CD4-positive, alpha-beta T cell treated with Interleukin-4 for 1 hour (primary cell): ENCODE measurements at regions not wholly inside any gene's neighbourhood (a gene's known extent, or its start where the extent isn't known, plus 50 kb on each side); places are given as distances from the start of the nearest gene placed in this dataset.
"Not testable (repeated sequence)": the region's sequence is repeated elsewhere in the genome, so short reads cannot be mapped to it uniquely, and the experiment has no call there.

ENCODE experiments used
- DNase-seq, 2 donors: peaks; one replicate each; pipeline ENCODE4 v3.0.0-alpha.2; 2020 to 2022

DNA sequence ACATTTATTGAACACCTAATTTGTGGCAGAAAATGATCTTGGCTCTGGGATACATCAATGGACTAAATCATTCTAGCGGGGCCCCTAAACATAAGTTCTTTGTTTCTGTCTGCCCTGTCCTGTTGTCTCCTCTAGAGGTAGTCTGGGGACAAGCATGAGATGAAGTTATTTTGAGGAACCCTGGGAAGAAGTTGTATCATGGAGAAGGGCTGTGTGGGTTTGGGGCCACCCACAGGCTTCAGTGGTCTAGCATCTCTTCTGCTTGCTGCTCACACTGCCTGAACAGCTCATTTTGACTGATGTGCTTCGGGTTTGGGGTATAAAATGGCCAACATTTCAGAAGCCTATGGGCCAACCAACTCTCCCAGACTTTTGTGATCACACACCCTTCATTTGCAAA, 50.3 kb upstream of the OSBPL11 start:
- DNase-seq: no peak

DNA sequence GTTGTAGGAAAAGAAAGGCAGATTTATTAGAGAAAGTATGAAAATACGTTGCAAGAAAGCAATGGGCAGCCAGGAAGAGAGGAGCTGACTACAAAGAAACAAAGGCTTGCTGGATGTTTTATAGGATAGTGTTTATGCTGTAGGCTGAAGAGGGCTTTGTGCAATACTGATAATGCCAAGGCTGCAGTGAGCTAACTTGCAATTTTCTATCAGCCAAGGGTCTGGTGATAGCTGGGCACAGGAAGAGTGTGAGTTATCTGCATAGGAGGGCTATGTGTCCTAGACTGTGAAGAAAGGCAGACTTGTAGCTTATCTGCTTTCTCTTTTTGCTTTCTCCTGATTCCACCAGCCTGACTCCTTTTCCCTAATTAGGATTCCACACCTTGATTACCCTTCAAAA, 51.3 kb upstream of the OSBPL11 start:
- no peak for DNase-seq

DNA sequence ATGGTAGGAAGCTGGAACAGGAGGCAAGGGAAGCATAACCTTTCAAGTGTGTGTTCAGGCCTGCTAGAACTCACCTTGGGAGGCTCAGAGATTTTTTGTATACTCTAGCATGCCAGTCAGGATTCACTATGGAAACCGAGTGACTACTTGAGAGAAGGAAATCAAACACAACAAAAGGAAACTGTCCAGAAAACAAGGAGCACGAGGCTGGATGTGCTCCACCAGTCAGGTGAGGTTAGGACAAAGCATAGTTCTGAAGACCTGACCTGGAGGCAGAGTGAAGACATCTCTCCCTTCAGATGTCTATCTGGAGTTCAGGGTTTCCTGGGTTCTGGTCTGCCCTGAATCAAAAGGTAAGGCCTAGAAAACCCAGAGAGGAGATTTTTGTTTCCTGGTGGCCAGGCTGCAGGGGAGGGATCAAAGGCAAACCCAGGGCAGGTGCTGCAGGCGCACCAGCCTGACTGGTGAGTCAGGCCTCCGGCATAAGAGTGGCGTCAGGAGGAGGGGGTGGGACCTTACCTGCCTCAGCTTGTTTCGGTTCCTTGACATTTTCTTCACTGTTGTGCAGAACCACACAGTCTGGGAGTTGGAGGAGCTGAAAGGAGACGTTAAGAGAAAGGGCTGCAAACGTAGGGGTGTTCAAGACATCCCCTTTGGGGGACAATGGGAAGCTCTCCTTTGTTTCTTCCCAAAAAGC, 52.2 kb upstream of the OSBPL11 start:
- DNase-seq: no peak

DNA sequence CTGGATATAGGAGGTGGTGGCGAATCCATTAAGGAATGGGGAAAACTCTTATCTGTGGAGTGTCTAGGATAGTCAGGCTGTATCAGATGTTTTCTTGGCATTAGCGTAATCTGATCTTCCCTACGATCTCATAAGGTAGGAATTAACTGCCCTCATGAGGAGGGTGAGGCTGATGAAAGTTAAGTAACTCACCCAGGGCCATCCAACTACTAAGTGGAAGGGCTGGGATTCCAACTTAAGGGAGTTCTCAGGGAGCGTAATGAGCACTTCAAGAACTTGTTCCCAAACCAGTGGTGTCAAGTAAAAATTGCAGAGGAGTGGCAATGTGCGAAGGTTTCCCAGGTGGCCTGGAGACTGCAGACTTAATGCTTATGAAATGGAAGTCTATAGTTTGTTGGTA, 55.9 kb upstream of the OSBPL11 start:
- no peak for DNase-seq

DNA sequence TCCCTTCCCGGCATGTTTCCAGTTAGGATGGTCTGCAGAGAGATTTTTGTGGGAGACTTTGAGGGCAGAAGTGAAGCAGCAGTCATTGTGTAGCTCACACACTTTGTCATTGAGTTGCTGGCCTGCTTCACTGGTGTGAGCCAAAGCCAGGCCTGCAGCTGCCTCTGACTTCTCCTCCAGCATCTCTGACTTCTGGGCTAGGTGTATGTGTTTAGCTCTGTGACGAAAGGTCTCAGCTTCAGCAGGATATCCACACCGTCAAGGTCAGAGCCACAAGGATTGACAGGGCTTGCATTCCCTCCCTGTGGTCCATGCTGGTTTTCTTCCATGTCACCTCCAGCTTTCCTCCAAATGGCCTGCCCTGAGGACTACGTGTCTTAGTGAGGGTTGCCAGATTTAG, 57.1 kb upstream of the OSBPL11 start:
- DNase-seq: no peak

- DNase-seq: no peak
Measured at GRCh38 chr3:125654526-125654925, 59.2 kb upstream of the OSBPL11 start.

DNA sequence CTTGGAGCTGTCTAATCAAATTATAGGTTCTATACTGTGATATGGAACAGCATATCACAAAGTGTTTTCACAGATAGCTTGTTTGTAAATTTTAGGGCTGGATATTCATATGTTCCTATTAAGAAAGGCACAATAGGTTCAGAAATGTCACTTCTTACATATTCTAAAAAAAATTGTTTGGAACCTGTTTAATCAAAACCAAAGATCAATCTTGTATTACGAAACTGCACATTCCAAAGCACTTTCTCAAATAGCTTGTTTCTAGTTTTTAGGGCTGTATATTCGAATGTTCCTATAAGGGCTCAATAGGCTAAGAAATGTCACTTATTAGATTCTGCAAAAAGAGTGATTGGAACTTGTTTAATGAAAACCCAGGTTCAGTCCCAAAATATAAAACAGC, 67.4 kb upstream of the OSBPL11 start:
- DNase-seq: no peak

GRCh38 chr3:125670352-125670751, 75.1 kb upstream of the OSBPL11 start:
- DNase-seq: no peak

GRCh38 chr3:125670945-125671344, 75.6 kb upstream of the OSBPL11 start:
- peak in 1 of 2 donors; percentile 31 for DNase-seq

- no peak for DNase-seq
Measured at GRCh38 chr3:125671461-125672243, 76.4 kb upstream of the OSBPL11 start.

DNA sequence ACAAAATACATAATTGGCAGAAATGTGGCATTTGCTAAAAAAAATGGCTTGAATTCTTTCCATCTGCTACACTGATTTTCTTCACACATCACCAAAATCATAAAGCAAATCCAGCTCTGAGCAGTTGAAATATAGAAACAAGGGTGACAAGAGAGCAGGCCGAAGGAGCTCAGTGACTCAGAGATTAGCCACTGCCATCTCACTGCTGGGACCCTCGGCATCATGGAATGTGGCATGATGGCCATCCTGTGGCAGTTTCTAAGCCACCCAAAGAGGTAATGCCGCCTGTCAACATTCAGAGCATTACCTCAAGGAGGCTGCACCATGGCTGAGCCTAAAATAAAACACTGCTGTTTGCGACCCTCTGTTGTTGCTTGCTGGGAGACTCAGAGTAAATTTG, 80.5 kb upstream of the OSBPL11 start:
- DNase-seq: no peak

DNA sequence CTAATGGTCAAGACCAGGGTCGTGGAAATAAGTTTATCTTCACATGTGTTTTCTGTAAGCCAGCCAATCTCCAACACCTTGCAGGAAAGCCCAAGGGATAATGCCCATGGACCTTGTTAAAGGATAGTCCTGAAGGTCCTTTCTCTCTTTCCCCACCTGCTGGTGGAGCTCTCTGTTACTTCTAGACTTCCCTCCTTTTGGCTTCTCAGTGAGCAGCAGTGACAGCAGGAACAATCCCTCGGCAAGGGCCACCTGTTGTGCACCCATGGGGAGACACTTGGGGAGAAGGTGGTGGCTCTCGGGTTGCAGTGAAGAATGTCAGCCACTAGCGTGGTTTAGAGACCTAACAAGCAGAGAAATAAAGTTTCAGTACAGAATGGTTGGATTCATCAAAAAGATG, 84.0 kb upstream of the OSBPL11 start:
- no peak for DNase-seq

DNA sequence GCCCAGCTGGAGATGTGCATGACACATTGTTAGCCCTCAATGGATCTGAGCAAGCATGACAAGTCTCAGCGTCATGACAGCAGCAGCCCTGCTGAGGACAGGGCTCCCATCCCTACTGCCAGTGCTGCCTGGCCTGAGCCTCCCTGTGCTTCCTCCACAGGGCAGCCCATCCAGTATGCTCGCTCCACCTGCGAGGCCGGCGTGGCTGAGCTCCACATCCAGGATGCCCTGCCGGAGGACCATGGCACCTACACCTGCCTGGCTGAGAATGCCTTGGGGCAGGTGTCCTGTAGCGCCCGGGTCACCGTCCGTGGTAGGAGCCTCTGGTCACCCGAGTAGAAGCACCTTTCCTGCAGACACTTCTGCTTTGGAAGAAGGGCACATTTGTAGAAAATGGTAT, 85.8 kb upstream of the OSBPL11 start:
- DNase-seq: no peak

DNA sequence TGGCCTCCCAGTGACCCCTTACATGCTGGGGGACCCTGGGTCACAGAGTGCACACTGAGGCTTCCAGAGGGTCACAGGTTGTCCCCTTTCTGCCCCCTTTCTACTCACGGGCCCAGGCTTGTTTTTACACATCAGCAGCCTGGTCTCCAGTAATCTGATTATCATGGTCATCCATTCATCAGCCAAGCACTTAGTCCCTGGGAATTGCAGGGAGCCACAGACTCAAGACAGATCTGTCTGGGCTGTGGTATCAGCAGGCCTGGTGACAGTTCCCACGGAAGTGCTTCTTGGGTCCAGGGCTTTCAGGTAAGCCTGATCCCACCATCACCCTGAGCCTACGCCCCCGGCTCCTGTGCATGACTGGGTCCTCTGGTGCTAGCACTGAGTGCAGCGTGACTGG, 86.6 kb upstream of the OSBPL11 start:
- not testable (repeated sequence) for DNase-seq

DNA sequence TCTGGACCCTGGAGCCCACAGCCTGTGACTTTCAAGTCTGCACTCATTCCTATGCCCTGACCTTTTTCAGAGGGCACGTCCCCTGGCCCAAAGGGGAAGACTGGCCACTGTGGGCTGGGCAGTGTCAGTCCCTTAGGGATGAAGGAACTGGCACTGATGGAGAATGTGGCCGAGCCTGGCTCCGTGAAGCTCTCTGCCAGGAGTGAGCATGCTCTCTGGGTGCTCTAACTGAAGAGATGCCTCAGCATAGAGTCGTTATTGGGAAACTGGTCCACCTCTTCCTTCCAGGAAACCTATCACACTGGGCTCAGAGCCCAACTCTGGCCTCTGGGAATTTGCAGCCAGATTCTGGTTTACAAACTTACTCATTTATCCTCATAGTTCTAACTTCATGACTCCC, 87.3 kb upstream of the OSBPL11 start:
- DNase-seq: not testable (repeated sequence)

- DNase-seq: no peak
Measured at GRCh38 chr3:125683067-125683829, 88.0 kb upstream of the OSBPL11 start.

DNA sequence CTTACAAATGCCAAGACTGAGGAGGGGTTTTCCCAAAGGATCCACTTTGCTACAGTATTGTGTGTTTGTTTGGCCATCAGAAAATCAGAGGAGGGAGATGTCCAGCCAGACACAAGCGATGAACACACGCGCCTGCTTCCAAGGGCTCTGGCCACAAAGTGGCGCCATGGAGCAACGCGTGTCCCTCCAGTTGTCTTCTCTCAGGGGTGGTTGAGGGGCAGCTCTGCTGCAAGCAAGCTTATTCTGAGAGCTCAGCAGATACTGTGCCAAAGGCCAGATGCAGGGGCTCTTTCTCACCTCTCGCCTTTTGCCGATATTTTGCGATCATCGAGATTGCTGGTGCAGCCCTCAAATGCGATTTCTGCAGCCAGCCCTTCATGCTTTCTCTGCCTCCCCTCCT, 88.9 kb upstream of the OSBPL11 start:
- DNase-seq: no peak

GRCh38 chr3:125685741-125686140, 90.4 kb upstream of the OSBPL11 start:
- not testable (repeated sequence) for DNase-seq

GRCh38 chr3:125692361-125692760, 97.1 kb upstream of the OSBPL11 start:
- DNase-seq: no peak

DNA sequence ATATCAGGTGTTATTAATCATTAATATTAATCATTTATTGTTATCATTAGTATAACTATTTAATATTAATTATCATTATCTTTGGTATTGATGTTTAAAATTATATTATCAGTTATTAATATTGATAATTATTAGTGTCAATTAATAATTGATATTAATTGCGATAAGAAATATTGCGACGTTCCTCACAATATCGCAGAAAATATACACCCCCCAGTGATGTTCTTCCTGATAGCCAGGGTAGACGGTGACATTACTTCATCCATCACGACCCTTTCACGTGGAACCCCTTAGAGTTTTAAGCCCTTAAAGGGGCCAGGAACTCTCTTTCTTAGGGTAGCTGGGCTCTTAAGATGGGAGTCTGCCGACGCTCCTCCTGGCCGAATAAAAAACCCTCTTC, 98.6 kb upstream of the OSBPL11 start:
- no peak for DNase-seq

- DNase-seq: no peak
Measured at GRCh38 chr3:125694761-125695294, 99.5 kb upstream of the OSBPL11 start.

- no peak for DNase-seq
Measured at GRCh38 chr3:125695688-125696087, 100.4 kb upstream of the OSBPL11 start.

GRCh38 chr3:125697126-125697525, 101.8 kb upstream of the OSBPL11 start:
- DNase-seq: not testable (repeated sequence)
